Left lung (tissue), 4 donors: ENCODE measurements at regions not wholly inside any gene's neighbourhood (a gene's known extent, or its start where the extent isn't known, plus 50 kb on each side); places are given as distances from the start of the nearest gene placed in this dataset.

Experiments used
- ATAC-seq: fragments of 200-7000 bp; cut with Tn5 transposase; one replicate; pipeline ENCODE4 v1.9.1; 2020; ENCODE audit warnings: moderate library complexity
- DNase-seq, 4 donors: peaks; one replicate each; pipeline ENCODE4 v3.0.0-alpha.2; 2013 to 2020
- H3K27ac ChIP-seq, 2 donors: fragments of 200-600 bp; sonication (generic) in 1 of 2; one replicate each; pipeline versions ENCODE4 v1.5.0 to v1.8.0; 2020 to 2021
- H3K27me3 ChIP-seq, 2 donors: fragments of 200-600 bp; sonication (generic) in 1 of 2; one replicate each; pipeline versions ENCODE4 v1.5.0 to v1.8.0; 2020 to 2021
- H3K36me3 ChIP-seq, 2 donors: fragments of 200-600 bp; sonication (generic) in 1 of 2; one replicate each; pipeline versions ENCODE4 v1.5.0 to v1.8.0; 2020 to 2021
- H3K4me1 ChIP-seq, 2 donors: fragments of 200-600 bp; one replicate each; pipeline ENCODE4 v1.8.0; 2021
- H3K4me3 ChIP-seq, 2 donors: fragments of 200-600 bp; sonication (generic) in 1 of 2; one replicate each; pipeline versions ENCODE4 v1.5.0 to v1.8.0; 2020 to 2021; ENCODE audit warnings: mild to moderate bottlenecking in 1 of 2
- H3K9me3 ChIP-seq, 2 donors: fragments of 200-600 bp; sonication (generic) in 1 of 2; one replicate each; pipeline versions ENCODE4 v1.5.0 to v1.8.0; 2020 to 2021
- intact Hi-C, 2 donors: fragments of 100-400 bp; cut with DNase I; formaldehyde crosslinking; loops; one replicate each; pipeline versions ENCODE4 v1.11.2 to v1.14.2; 2022
- TF ChIP-seq, protein P1 (sequence below), 2 donors: fragments of 200-600 bp; sonication (generic) in 1 of 2; IDR thresholded peaks; one replicate each; pipeline versions ENCODE4 v1.5.0 to v1.8.0; 2021; ENCODE audit warnings: antibody characterized with exemption in 2 of 2
- donor health status: DM: no; HTN: yes; CAD: no.
- donor health status: DM: no; HTN: no; CAD: no.

DNA sequence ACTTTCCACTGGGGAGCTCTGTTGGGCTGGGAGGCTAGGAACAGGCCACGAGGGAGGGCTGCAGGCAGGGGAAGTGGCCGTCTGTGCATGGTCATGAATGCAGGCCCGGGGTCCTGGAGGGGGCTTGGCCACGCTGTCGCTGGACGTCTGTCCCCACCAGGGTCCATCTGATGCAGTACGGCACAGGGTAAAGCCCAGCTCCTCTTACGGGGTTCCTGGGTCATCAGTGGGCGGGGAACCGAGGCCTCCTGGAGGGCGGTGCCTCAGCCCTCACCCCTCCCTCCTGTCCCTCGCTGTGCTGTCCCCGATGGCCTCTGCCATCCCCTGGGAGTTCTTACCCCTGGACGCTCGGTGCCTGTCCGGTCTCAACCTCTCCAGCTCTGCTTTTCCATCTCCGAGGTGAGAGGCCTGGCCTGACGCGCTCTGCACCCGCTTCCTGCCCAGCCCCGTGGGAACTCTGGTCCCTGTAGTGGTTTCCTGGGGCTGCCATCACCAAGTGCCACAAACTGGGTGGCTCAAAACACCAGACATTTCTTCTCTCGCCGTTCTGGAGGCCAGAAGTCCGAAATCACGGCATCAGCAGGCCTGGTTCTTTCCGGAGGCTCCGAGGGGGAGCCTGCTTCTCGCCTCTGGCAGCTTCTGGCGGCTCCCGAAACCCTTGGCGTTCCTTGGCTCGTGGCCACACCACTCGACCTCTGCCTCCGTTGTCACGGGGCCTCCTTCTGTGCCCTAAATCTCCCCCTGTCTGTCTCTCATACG lies 182.8 kb downstream of the SEC14L1 start:
- DNase-seq, result peak in 3 of 4 donors; percentile 43 to 84 (median 74)
- H3K27ac ChIP-seq, result peak overlapping the region; percentile 89 to 94
- intact Hi-C loops, result loop anchor here in 1 of 2 donors (10.0 kb wide), 1 partner anchor 101 kb away; no protein-coding TSS in a partner anchor
- peaks cover 0 to 11% of the 10 kb centered on the region in 2 donors for H3K36me3 ChIP-seq
- H3K4me1 ChIP-seq, result peaks cover 50 to 91% of the 10 kb centered on the region in 2 donors
- no peaks in the 10 kb centered on the region for H3K9me3 ChIP-seq
- peak; percentile 0 for ATAC-seq
- TF ChIP-seq, protein P1, sequence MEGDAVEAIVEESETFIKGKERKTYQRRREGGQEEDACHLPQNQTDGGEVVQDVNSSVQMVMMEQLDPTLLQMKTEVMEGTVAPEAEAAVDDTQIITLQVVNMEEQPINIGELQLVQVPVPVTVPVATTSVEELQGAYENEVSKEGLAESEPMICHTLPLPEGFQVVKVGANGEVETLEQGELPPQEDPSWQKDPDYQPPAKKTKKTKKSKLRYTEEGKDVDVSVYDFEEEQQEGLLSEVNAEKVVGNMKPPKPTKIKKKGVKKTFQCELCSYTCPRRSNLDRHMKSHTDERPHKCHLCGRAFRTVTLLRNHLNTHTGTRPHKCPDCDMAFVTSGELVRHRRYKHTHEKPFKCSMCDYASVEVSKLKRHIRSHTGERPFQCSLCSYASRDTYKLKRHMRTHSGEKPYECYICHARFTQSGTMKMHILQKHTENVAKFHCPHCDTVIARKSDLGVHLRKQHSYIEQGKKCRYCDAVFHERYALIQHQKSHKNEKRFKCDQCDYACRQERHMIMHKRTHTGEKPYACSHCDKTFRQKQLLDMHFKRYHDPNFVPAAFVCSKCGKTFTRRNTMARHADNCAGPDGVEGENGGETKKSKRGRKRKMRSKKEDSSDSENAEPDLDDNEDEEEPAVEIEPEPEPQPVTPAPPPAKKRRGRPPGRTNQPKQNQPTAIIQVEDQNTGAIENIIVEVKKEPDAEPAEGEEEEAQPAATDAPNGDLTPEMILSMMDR (IDR thresholded peaks at IDR 0.05), result no peak
- peak overlapping the region in 1 of 2 donors; percentile 69 for H3K4me3 ChIP-seq
- no peaks in the 10 kb centered on the region for H3K27me3 ChIP-seq

DNA sequence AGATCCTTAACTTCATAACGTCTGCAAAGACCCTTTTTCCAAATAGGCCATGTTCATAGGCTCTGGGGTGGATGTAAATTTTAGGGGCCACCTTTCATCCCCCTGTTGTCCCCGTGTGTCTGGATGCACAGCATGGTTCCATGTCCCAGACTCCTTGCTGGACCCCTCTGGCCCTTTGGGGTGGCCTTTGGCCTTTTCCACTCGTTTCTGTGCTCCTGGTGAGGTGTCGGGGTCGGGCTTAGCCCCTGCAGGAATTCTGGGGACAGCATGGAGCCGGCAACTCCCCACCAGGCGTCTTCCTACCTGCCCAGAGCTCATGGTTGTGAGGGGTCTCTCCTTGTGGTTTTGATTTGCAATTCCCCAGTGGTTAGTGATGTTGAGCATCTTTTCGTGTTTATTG lies 183.5 kb downstream of the SEC14L1 start:
- H3K36me3 ChIP-seq, result peaks cover 0 to 11% of the 10 kb centered on the region in 2 donors
- TF ChIP-seq, protein P1 (IDR thresholded peaks at IDR 0.05), result no peak
- DNase-seq (peak in 1 of 4 donors; percentile 32), ATAC-seq (no peak)
- no peaks in the 10 kb centered on the region for H3K27me3 ChIP-seq
- H3K4me3 ChIP-seq, result peak overlapping the region in 1 of 2 donors; percentile 69
- intact Hi-C loops, result loop anchor here in 1 of 2 donors (10.0 kb wide), 1 partner anchor 101 kb away; no protein-coding TSS in a partner anchor
- H3K9me3 ChIP-seq, result no peaks in the 10 kb centered on the region
- peaks cover 44 to 90% of the 10 kb centered on the region in 2 donors for H3K4me1 ChIP-seq
- peak overlapping the region; percentile 89 to 94 for H3K27ac ChIP-seq

DNA sequence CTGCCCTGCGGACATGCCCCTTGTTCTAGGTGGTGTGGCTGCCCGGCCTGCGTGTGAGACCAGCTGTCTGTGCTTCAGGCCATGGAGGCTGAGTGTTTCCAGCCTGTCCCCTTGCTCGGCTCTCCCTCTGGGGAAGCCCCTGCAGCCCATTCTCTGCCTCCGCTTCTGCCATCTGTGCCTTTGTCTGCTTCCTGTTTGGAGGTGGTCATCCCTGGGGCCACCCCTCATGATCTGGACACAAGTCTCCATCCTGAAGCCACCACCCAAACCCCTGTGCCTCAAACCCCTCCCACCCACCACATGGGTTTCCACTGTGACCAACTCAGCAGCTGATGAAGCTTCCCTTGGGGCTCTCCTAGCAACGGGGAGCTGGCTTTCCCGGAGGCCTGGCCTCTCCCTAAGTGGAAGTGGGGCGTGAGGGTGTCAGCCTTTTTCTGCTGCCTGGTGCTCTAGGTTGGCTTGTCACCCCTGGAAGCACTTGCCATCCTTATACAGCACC lies 184.9 kb downstream of the SEC14L1 start:
- no peaks in the 10 kb centered on the region for H3K9me3 ChIP-seq
- TF ChIP-seq, protein P1 (IDR thresholded peaks at IDR 0.05), result no peak
- peaks cover 40 to 84% of the 10 kb centered on the region in 2 donors for H3K4me1 ChIP-seq
- intact Hi-C loops, result loop anchor here in 1 of 2 donors (10.0 kb wide), 1 partner anchor 99 kb away; no protein-coding TSS in a partner anchor
- H3K27ac ChIP-seq, result peak overlapping the region; percentile 85 to 89
- H3K4me3 ChIP-seq, result no peak overlapping the region
- H3K27me3 ChIP-seq, result no peaks in the 10 kb centered on the region
- DNase-seq (peak in 1 of 4 donors; percentile 37), ATAC-seq (no peak)
- H3K36me3 ChIP-seq, result peaks cover 0 to 11% of the 10 kb centered on the region in 2 donors

DNA sequence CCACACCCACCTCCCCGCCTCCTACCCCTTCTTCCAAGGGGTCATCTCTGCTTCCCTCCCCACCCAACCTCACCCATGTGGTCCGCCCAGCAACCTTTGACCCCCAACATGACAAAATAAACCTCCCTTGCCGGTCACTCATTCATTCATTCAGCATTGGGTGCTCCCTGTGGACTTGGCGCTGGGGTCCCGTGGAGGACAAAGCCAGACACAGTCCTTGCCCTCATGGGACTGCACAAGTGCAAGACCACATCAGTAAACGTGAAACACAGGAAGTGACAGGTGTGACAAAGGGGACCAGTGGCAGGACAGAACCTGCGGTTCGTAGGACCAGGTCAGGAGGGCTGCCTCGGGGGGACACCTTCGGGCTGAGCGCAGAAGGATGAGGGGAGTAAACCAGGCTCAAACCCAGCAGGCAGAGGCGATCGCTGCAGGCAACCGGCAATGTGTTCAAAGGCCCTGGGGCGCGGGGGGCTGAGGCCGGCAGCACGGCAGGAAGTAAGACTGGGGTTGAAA lies 185.4 kb downstream of the SEC14L1 start:
- peak in 2 of 4 donors; percentile 34 to 74 for DNase-seq
- peaks cover 41 to 84% of the 10 kb centered on the region in 2 donors for H3K4me1 ChIP-seq

More for the DNA sequence above, 185.4 kb downstream of the SEC14L1 start:
- intact Hi-C loops, result loop anchor here in 1 of 2 donors (10.0 kb wide), 1 partner anchor 99 kb away; no protein-coding TSS in a partner anchor
- no peaks in the 10 kb centered on the region for H3K9me3 ChIP-seq
- no peak overlapping the region for H3K4me3 ChIP-seq
- peaks cover 0 to 11% of the 10 kb centered on the region in 2 donors for H3K36me3 ChIP-seq
- peak overlapping the region in 1 of 2 donors; percentile 85 for H3K27ac ChIP-seq
- no peaks in the 10 kb centered on the region for H3K27me3 ChIP-seq
- no peak for ATAC-seq
- TF ChIP-seq, protein P1 (IDR thresholded peaks at IDR 0.05), result no peak
